K562 (cell line): ENCODE measurements at regions not wholly inside any gene's neighbourhood (a gene's known extent, or its start where the extent isn't known, plus 50 kb on each side); places are given as distances from the start of the nearest gene placed in this dataset.

Experiments used
- ATAC-seq: fragments of 200-7000 bp; cut with Tn5 transposase; 3 replicates; pipeline ENCODE4 v1.9.1; 2020; ENCODE audit warnings: moderate library complexity
- BruUV-seq: library from RNA; stranded (reverse); fragments of 400-500 nt; replicated peaks from 2 replicates; lab custom pipeline; 2021; lab: Mats Ljungman, UMichigan
- CTCF ChIA-PET: fragments of 300-600 bp; formaldehyde crosslinking; extraction: SDS; loops from one replicate; lab custom pipeline; 2021; ENCODE audit warnings: low intra/inter-chr PET ratio; lab: Yijun Ruan, JAX
- POLR2A ChIA-PET: fragments of 300-600, 350-650 bp; sonication (Branson Sonifier 250); formaldehyde crosslinking; extraction: SDS; loops from one replicate; lab custom pipeline; 2021; ENCODE audit warnings: antibody characterized with exemption, inconsistent platforms; lab: Yijun Ruan, JAX
- DNase-seq, 4 experiments: peaks; one replicate each; pipeline versions ENCODE4 v3.0.0 to v3.0.0-alpha.2; 2011 to 2018; ENCODE audit warnings: low spot score in 3 of 4, mixed read lengths in 3 of 4; ENCODE audit errors: extremely low read depth in 1 of 4
- FAIRE-seq: peaks from 2 replicates; lab custom pipeline; 2011; peaks lifted over from hg19 to GRCh38; lab: Jason Lieb, UNC
- H2AFZ ChIP-seq: 2 replicates; pipeline ENCODE4 v1.6.0; 2011; ENCODE audit warnings: low read depth, low read length, control low read depth, inconsistent platforms
- H3K27ac ChIP-seq: fragments of 200-600 bp; 3 replicates; pipeline ENCODE4 v1.8.0; 2011; ENCODE audit warnings: low read depth, mild to moderate bottlenecking, control low read depth, inconsistent platforms, low read length, moderate library complexity, mixed read lengths; ENCODE audit errors: extremely low read depth
- H3K27me3 ChIP-seq, 2 experiments: fragments of 300-600 bp in 1 of 2; 2 replicates in 1 of 2; 3 replicates in 1 of 2; pipeline versions ENCODE4 v1.6.0 to v1.8.0; 2011; ENCODE audit warnings: inconsistent platforms in 2 of 2, low read length in 2 of 2, mild to moderate bottlenecking in 1 of 2, mixed read lengths in 1 of 2, moderate library complexity in 1 of 2; ENCODE audit not compliant: control insufficient read depth in 2 of 2, insufficient read depth in 2 of 2
- H3K36me3 ChIP-seq: fragments of 300-600 bp; 3 replicates; pipeline ENCODE4 v1.8.0; 2011; ENCODE audit warnings: mild to moderate bottlenecking, low read length, inconsistent platforms; ENCODE audit not compliant: control insufficient read depth, insufficient read depth
- H3K4me1 ChIP-seq, 2 experiments: fragments of 200-600 bp in 1 of 2; replicated peaks in 1 of 2; 2 replicates in 1 of 2; 3 replicates in 1 of 2; pipeline versions ENCODE4 v1.5.1 to v1.8.0; 2011; ENCODE audit warnings: inconsistent platforms in 2 of 2, low read length in 2 of 2, mild to moderate bottlenecking in 1 of 2, mixed read lengths in 1 of 2, moderate library complexity in 1 of 2; ENCODE audit not compliant: control insufficient read depth in 2 of 2, insufficient read depth in 2 of 2
- H3K4me2 ChIP-seq: 2 replicates; pipeline ENCODE4 v1.6.1; 2011; ENCODE audit warnings: low read length, control low read depth, inconsistent platforms, mixed read lengths; ENCODE audit not compliant: insufficient read depth
- H3K4me3 ChIP-seq: fragments of 200-600 bp; sonication (generic), shearing (Covaris generic); 2 replicates; pipeline ENCODE4 v1.5.1; 2016; ENCODE audit warnings: control low read depth, inconsistent platforms
- H3K79me2 ChIP-seq: fragments of 200-600 bp; 3 replicates; pipeline ENCODE4 v1.8.0; 2011; ENCODE audit warnings: low read length, inconsistent platforms; ENCODE audit not compliant: control insufficient read depth, insufficient read depth
- H3K9ac ChIP-seq, 2 experiments: 2 replicates each; pipeline versions ENCODE4 v1.6.0 to v1.6.1; 2011; ENCODE audit warnings: low read depth in 2 of 2, low read length in 2 of 2, control low read depth in 1 of 2, inconsistent platforms in 1 of 2, mild to moderate bottlenecking in 1 of 2, mixed read lengths in 1 of 2; ENCODE audit not compliant: insufficient read depth in 1 of 2
- H3K9me1 ChIP-seq: one replicate; pipeline ENCODE4 v1.6.0; 2011; ENCODE audit warnings: inconsistent platforms, mild to moderate bottlenecking, low read length, moderate library complexity; ENCODE audit not compliant: control insufficient read depth, insufficient read depth
- H3K9me3 ChIP-seq: replicated peaks from 2 replicates; pipeline ENCODE4 v1.5.1; 2011; ENCODE audit warnings: low read depth, low read length, inconsistent platforms; ENCODE audit not compliant: control insufficient read depth, insufficient read depth
- H4K20me1 ChIP-seq: replicated peaks from 2 replicates; pipeline ENCODE4 v1.6.1; 2011; ENCODE audit warnings: low read length, inconsistent platforms, mixed read lengths; ENCODE audit not compliant: control insufficient read depth, insufficient read depth
- BACH1 ChIP-seq: fragments of 200-800 bp; sonication (Bioruptor generic); IDR thresholded peaks from 2 replicates; pipeline ENCODE4 v1.6.1; 2016; ENCODE audit warnings: missing genetic modification characterization, missing compliant biosample characterization
- HES1 ChIP-seq: fragments of 450-650 bp; IDR thresholded peaks from 2 replicates; pipeline ENCODE4 v1.6.1; 2016; ENCODE audit warnings: low read depth, mild to moderate bottlenecking, moderate library complexity
- SMARCC2 ChIP-seq: fragments of 450-650 bp; IDR thresholded peaks from 2 replicates; pipeline ENCODE4 v1.6.1; 2017; ENCODE audit warnings: antibody characterized with exemption, moderate library complexity, mild to moderate bottlenecking, low read depth
- TFAP4 ChIP-seq: sonication (generic); formaldehyde crosslinking; IDR thresholded peaks from 2 replicates; pipeline ENCODE4 v1.8.0; 2022; ENCODE audit warnings: missing genetic modification reagents, mild to moderate bottlenecking, moderate library complexity, borderline replicate concordance
- ZNF253 ChIP-seq: fragments of 250-450 bp; sonication (Bioruptor Pico); conservative IDR thresholded peaks from 2 replicates; pipeline ENCODE4 v1.6.1; 2021; ENCODE audit warnings: mild to moderate bottlenecking
- WGBS: fragments of 100-300 bp; shearing (Covaris generic); methylation state at CpG from one replicate; pipeline ENCODE4 v1.1.6; 2016; ENCODE audit warnings: low coverage, mixed read lengths; ENCODE audit not compliant: insufficient coverage; ENCODE audit errors: missing lambda C conversion rate; 5-methylcytosine and 5-hydroxymethylcytosine counted together
- in situ Hi-C: fragments of 300-500 bp; cut with MboI; formaldehyde crosslinking; loops from 4 replicates; pipeline ENCODE4 v1.15.0; 2018; ENCODE audit warnings: inconsistent platforms, mixed read lengths
- intact Hi-C: fragments of 100-400 bp; cut with micrococcal nuclease; formaldehyde crosslinking; loops from 2 replicates; pipeline ENCODE4 v1.14.2; 2022

- H3K27ac ChIP-seq: no peak overlapping the region
- no peak overlapping the region for H3K9ac ChIP-seq
- FAIRE-seq: no peak
- no peak overlapping the region for H3K4me2 ChIP-seq
- no TSS peak for BruUV-seq
- no peaks in the 10 kb centered on the region; a peak in 1 of 5 replicates for H3K4me1 ChIP-seq
- ATAC-seq: no peak
- DNase-seq: no peak
- ChIA-PET CTCF (no interaction called here), POLR2A (no interaction called here)
- H2AFZ ChIP-seq: no peak overlapping the region
- H3K27me3 ChIP-seq: no peaks in the 10 kb centered on the region
- TF ChIP-seq ZNF253 (CRISPR knock-in tag) (no peak), TFAP4 (CRISPR knock-in tag) (no peak), SMARCC2 (no peak), HES1 (no peak), BACH1 (0 out of 2 replicates have a peak, but pooled peaks have one; percentile 19)
- 0% methylated on average over 4 of the region's 4 CpGs for WGBS
- H3K9me1 ChIP-seq: no peaks in the 10 kb centered on the region
- no peaks in the 10 kb centered on the region for H3K9me3 ChIP-seq
- intact Hi-C loops (no loop called here), in situ Hi-C loops (no loop called here)
- H4K20me1 ChIP-seq: no peaks in the 10 kb centered on the region
- no peaks in the 10 kb centered on the region for H3K36me3 ChIP-seq
- H3K4me3 ChIP-seq: no peak overlapping the region
- H3K79me2 ChIP-seq: no peaks in the 10 kb centered on the region
Observed at GRCh38 chr1:172781513-172782140, 122.7 kb downstream of the FASLG start.
